Trophoblast cell (in vitro differentiated cells and primary cell): ENCODE measurements at regions not wholly inside any gene's neighbourhood (a gene's known extent, or its start where the extent isn't known, plus 50 kb on each side); places are given as distances from the start of the nearest gene placed in this dataset.
A peak's percentile ranks its signal among the peaks of the same experiment; 100 is the strongest.

Experiments
- DNase-seq, 2 donors: peaks; one replicate each; pipeline ENCODE4 v3.0.0-alpha.2; 2016
- H2AFZ ChIP-seq: 2 replicates; pipeline ENCODE4 v1.6.1; 2013; ENCODE audit warnings: low read length, moderate library complexity, mild to moderate bottlenecking; ENCODE audit not compliant: insufficient read depth, poor library complexity
- H2AK5ac ChIP-seq: 2 replicates; pipeline ENCODE4 v1.6.1; 2013; ENCODE audit warnings: mild to moderate bottlenecking, low read length
- H2BK120ac ChIP-seq: 2 replicates; pipeline ENCODE4 v1.6.1; 2013; ENCODE audit warnings: low read length, mild to moderate bottlenecking, moderate library complexity; ENCODE audit not compliant: insufficient read depth, poor library complexity
- H2BK12ac ChIP-seq: 2 replicates; pipeline ENCODE4 v1.6.1; 2013; ENCODE audit warnings: mild to moderate bottlenecking, low read length, moderate library complexity
- H2BK5ac ChIP-seq: 2 replicates; pipeline ENCODE4 v1.6.1; 2013; ENCODE audit warnings: low read length, low read depth, moderate library complexity, mild to moderate bottlenecking; ENCODE audit not compliant: poor library complexity
- H3K14ac ChIP-seq: 2 replicates; pipeline ENCODE4 v1.6.1; 2013; ENCODE audit warnings: mild to moderate bottlenecking, low read length
- H3K18ac ChIP-seq: 2 replicates; pipeline ENCODE4 v1.6.1; 2013; ENCODE audit warnings: mild to moderate bottlenecking, low read length
- H3K23ac ChIP-seq: 2 replicates; pipeline ENCODE4 v1.6.1; 2013; ENCODE audit warnings: low read length
- H3K27ac ChIP-seq: 2 replicates; pipeline ENCODE4 v1.5.1; 2013; ENCODE audit warnings: low read depth, mild to moderate bottlenecking, inconsistent platforms, low read length, moderate library complexity
- H3K27me3 ChIP-seq: 2 replicates; pipeline ENCODE4 v1.6.1; 2013; ENCODE audit warnings: inconsistent platforms, mild to moderate bottlenecking, low read length, moderate library complexity; ENCODE audit not compliant: insufficient read depth
- H3K36me3 ChIP-seq, 2 experiments: 1 replicate in 1 of 2; 2 replicates in 1 of 2; pipeline ENCODE4 v1.6.1; 2013; ENCODE audit warnings: low read length in 2 of 2, mild to moderate bottlenecking in 2 of 2, moderate library complexity in 1 of 2; ENCODE audit not compliant: insufficient read depth in 2 of 2, control insufficient read depth in 1 of 2
- H3K4ac ChIP-seq: 2 replicates; pipeline ENCODE4 v1.6.1; 2013; ENCODE audit warnings: low read depth, mild to moderate bottlenecking, low read length, moderate library complexity
- H3K4me1 ChIP-seq, 2 experiments: 1 replicate in 1 of 2; 2 replicates in 1 of 2; pipeline ENCODE4 v1.6.1; 2013; ENCODE audit warnings: low read length in 2 of 2, mild to moderate bottlenecking in 2 of 2, moderate library complexity in 1 of 2; ENCODE audit not compliant: insufficient read depth in 2 of 2, control insufficient read depth in 1 of 2
- H3K4me2 ChIP-seq: 2 replicates; pipeline ENCODE4 v1.6.1; 2013; ENCODE audit warnings: inconsistent platforms, mild to moderate bottlenecking, low read length, moderate library complexity
- H3K4me3 ChIP-seq: 2 replicates; pipeline ENCODE4 v1.5.1; 2013; ENCODE audit warnings: mild to moderate bottlenecking, low read depth, low read length, inconsistent platforms
- H3K79me1 ChIP-seq: one replicate; pipeline ENCODE4 v1.6.1; 2013; ENCODE audit warnings: low read length
- H3K79me2 ChIP-seq: 2 replicates; pipeline ENCODE4 v1.6.1; 2013; ENCODE audit warnings: low read length, mild to moderate bottlenecking; ENCODE audit not compliant: control insufficient read depth, insufficient read depth, poor library complexity
- H3K9ac ChIP-seq: 2 replicates; pipeline ENCODE4 v1.6.1; 2013; ENCODE audit warnings: mild to moderate bottlenecking, low read length
- H3K9me3 ChIP-seq: 2 replicates; pipeline ENCODE4 v1.6.1; 2013; ENCODE audit warnings: low read depth, mild to moderate bottlenecking, control low read depth, inconsistent platforms, low read length; ENCODE audit not compliant: insufficient read depth
- H4K12ac ChIP-seq: 2 replicates; pipeline ENCODE4 v1.6.1; 2013; ENCODE audit warnings: low read depth, mild to moderate bottlenecking, low read length, moderate library complexity
- H4K8ac ChIP-seq: 2 replicates; pipeline ENCODE4 v1.6.1; 2013; ENCODE audit warnings: low read depth, mild to moderate bottlenecking, low read length, moderate library complexity
- H4K91ac ChIP-seq: one replicate; pipeline ENCODE4 v1.6.1; 2013; ENCODE audit warnings: low read depth, mild to moderate bottlenecking, low read length, moderate library complexity
- WGBS: extraction: QIAGEN DNeasy Blood & Tissue Kit; methylation state at CpG from one replicate; pipeline ENCODE4 v1.1.7; 2013; ENCODE audit warnings: missing lambda C conversion rate; ENCODE audit not compliant: insufficient read length, insufficient coverage; ENCODE audit errors: extremely low coverage; 5-methylcytosine and 5-hydroxymethylcytosine counted together

- peaks cover 3% of the 10 kb centered on the region for H3K79me1 ChIP-seq
- no peak overlapping the region for H3K4me3 ChIP-seq
- no peak overlapping the region for H2AFZ ChIP-seq
- no peak overlapping the region for H3K9ac ChIP-seq
- no peak overlapping the region for H2BK120ac ChIP-seq
- H3K4me1 ChIP-seq: peaks cover 6 to 9% of the 10 kb centered on the region in 2 experiments
- H3K18ac ChIP-seq: no peak overlapping the region
- H4K12ac ChIP-seq: no peak overlapping the region
- H3K23ac ChIP-seq: no peak overlapping the region
- H4K91ac ChIP-seq: no peak overlapping the region
- H2AK5ac ChIP-seq: no peak overlapping the region
- H3K4me2 ChIP-seq: no peak overlapping the region
- no peak overlapping the region for H4K8ac ChIP-seq
- H3K14ac ChIP-seq: no peak overlapping the region
- no peaks in the 10 kb centered on the region for H3K79me2 ChIP-seq
- H2BK5ac ChIP-seq: no peak overlapping the region
- DNase-seq: peak in 1 of 2 donors; percentile 70
- H3K27ac ChIP-seq: no peak overlapping the region
- H3K27me3 ChIP-seq: no peaks in the 10 kb centered on the region
- no peak overlapping the region for H3K4ac ChIP-seq
- H3K9me3 ChIP-seq: peaks cover 5% of the 10 kb centered on the region
- H3K36me3 ChIP-seq: no peaks in the 10 kb centered on the region
- H2BK12ac ChIP-seq: no peak overlapping the region
- no CpG with 5 or more reads among the region's 7 CpGs for WGBS
Measured at GRCh38 chr15:67009576-67010569, 55.5 kb upstream of the SMAD3 start.

- H3K79me2 ChIP-seq: no peaks in the 10 kb centered on the region
- no peaks in the 10 kb centered on the region for H3K36me3 ChIP-seq
- H4K91ac ChIP-seq: no peak overlapping the region
- H3K4me2 ChIP-seq: peak overlapping the region; percentile 17
- WGBS: no CpG with 5 or more reads among the region's 7 CpGs
- H2BK5ac ChIP-seq: no peak overlapping the region
- peaks cover 6 to 9% of the 10 kb centered on the region in 2 experiments for H3K4me1 ChIP-seq
- no peak overlapping the region for H3K4me3 ChIP-seq
- peak in 1 of 2 donors; percentile 37 for DNase-seq
- no peak overlapping the region for H2AFZ ChIP-seq
- no peak overlapping the region for H2AK5ac ChIP-seq
- H3K27ac ChIP-seq: no peak overlapping the region
- H2BK120ac ChIP-seq: no peak overlapping the region
- H4K8ac ChIP-seq: no peak overlapping the region
- H3K79me1 ChIP-seq: peaks cover 3% of the 10 kb centered on the region
- no peak overlapping the region for H4K12ac ChIP-seq
- peak overlapping the region; percentile 18 for H2BK12ac ChIP-seq
- no peak overlapping the region for H3K4ac ChIP-seq
- no peaks in the 10 kb centered on the region for H3K27me3 ChIP-seq
- H3K23ac ChIP-seq: no peak overlapping the region
- H3K9me3 ChIP-seq: peaks cover 5% of the 10 kb centered on the region
- H3K14ac ChIP-seq: no peak overlapping the region
- no peak overlapping the region for H3K9ac ChIP-seq
- H3K18ac ChIP-seq: no peak overlapping the region
Measured at GRCh38 chr15:67010898-67011616, 54.3 kb upstream of the SMAD3 start.

GRCh38 chr15:67011617-67012005 is 53.8 kb upstream of the SMAD3 start:
- Histone ChIP-seq H3K79me2 (no peaks in the 10 kb centered on the region), H2BK12ac (no peak overlapping the region), H2AK5ac (no peak overlapping the region), H3K36me3 (no peaks in the 10 kb centered on the region), H2AFZ (no peak overlapping the region), H3K79me1 (peaks cover 3% of the 10 kb centered on the region), H2BK5ac (no peak overlapping the region), H4K12ac (no peak overlapping the region), H3K18ac (no peak overlapping the region), H3K27ac (no peak overlapping the region), H3K14ac (no peak overlapping the region), H4K91ac (no peak overlapping the region), H3K27me3 (no peaks in the 10 kb centered on the region), H3K4me3 (no peak overlapping the region), H3K4me1 (peaks cover 6 to 9% of the 10 kb centered on the region in 2 experiments), H3K9ac (no peak overlapping the region), H3K9me3 (peaks cover 5% of the 10 kb centered on the region), H3K4me2 (no peak overlapping the region), H3K23ac (no peak overlapping the region), H2BK120ac (no peak overlapping the region), H3K4ac (no peak overlapping the region), H4K8ac (no peak overlapping the region)
- DNase-seq: no peak
- no CpG with 5 or more reads among the region's 6 CpGs for WGBS

GRCh38 chr15:67013696-67014095 is 51.7 kb upstream of the SMAD3 start:
- Histone ChIP-seq H2BK5ac (no peak overlapping the region), H4K91ac (peak overlapping the region; percentile 20), H3K23ac (no peak overlapping the region), H2BK120ac (no peak overlapping the region), H3K9me3 (peaks cover 5% of the 10 kb centered on the region), H3K79me2 (no peaks in the 10 kb centered on the region), H2BK12ac (peak overlapping the region; percentile 51), H2AFZ (no peak overlapping the region), H3K36me3 (no peaks in the 10 kb centered on the region), H4K8ac (peak overlapping the region; percentile 39), H3K27ac (no peak overlapping the region), H3K9ac (no peak overlapping the region), H3K4me1 (peaks cover 6 to 9% of the 10 kb centered on the region in 2 experiments), H3K27me3 (no peaks in the 10 kb centered on the region), H3K18ac (no peak overlapping the region), H4K12ac (no peak overlapping the region), H3K4ac (no peak overlapping the region), H3K79me1 (peaks cover 5% of the 10 kb centered on the region), H3K4me2 (no peak overlapping the region), H3K14ac (peak overlapping the region; percentile 29), H3K4me3 (no peak overlapping the region), H2AK5ac (no peak overlapping the region)
- DNase-seq: no peak
- no CpG with 5 or more reads among the region's 11 CpGs for WGBS
